ENCODE measurements at regions not wholly inside any gene's neighbourhood (a gene's known extent, or its start where the extent isn't known, plus 50 kb on each side); places are given as distances from the start of the nearest gene placed in this dataset.

- no peak for TF ChIP-seq TBP (IDR thresholded peaks at IDR 0.05; ENCODE audit: low read depth, low read length)
- TF ChIP-seq RXRA (IDR thresholded peaks at IDR 0.05; ENCODE audit: insufficient read depth, low read depth, low read length) = no peak
- no peak for TF ChIP-seq NRF1 (IDR thresholded peaks at IDR 0.05; ENCODE audit: low read depth, low read length)
- TF ChIP-seq EP300 (IDR thresholded peaks at IDR 0.05; ENCODE audit: borderline replicate concordance in 1 of 2, low read depth in 2 of 2, low read length in 2 of 2) = no peak
- TF ChIP-seq KDM5A (IDR thresholded peaks at IDR 0.05; ENCODE audit: low read length) = no peak
- no peak for TF ChIP-seq TAF7 (optimal IDR thresholded peaks at IDR 0.05; ENCODE audit: borderline replicate concordance, low read depth, low read length)
- TF ChIP-seq E2F6 (IDR thresholded peaks at IDR 0.05) = no peak
- no peak for TF ChIP-seq CBX8 (IDR thresholded peaks at IDR 0.05; ENCODE audit: borderline replicate concordance, low read depth, low read length)
These were observed 67.9 kb upstream of the LIN7A start (continued) for GRCh38 chr12:81005606-81006005.
